ENCODE measurements at regions not wholly inside any gene's neighbourhood (a gene's known extent, or its start where the extent isn't known, plus 50 kb on each side); places are given as distances from the start of the nearest gene placed in this dataset.

DNA sequence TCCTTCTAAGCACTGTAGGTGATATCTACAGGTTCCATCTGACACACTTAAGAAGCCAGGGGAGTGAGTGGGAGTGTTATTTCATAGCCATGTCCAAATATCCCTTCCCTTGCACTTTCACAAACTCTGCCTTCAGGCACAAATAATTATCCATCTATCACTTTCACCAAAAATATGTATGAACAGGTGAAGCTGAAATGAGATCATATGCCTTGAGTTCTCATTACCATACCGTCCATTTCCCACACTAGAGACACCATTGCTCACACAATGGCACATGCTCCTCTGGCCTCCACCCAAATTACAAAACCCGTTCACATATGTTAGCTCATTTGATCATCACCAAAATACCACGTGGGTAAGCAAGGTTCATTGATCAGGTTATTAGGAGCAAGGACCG is 151.9 kb upstream of the BNIP2 start:
- H3K4me1 Mint-ChIP-seq = no peaks in the 10 kb centered on the region
- no peak overlapping the region for H3K27ac Mint-ChIP-seq
- WGBS (ENCODE audit: insufficient coverage) = 100% methylated on average over 1 of the region's 4 CpGs
- CTCF ChIA-PET = no interaction called here
- DNase-seq = no peak
- TF ChIP-seq EZH2 (IDR thresholded peaks at IDR 0.05; ENCODE audit: borderline replicate concordance, insufficient read depth, low read depth, low read length, poor library complexity, severe bottlenecking) = no peak
- TF ChIP-seq CTCF (IDR thresholded peaks at IDR 0.05) = no peak
- no peak for ATAC-seq (ENCODE audit: low read depth)
- no peak overlapping the region for H2AFZ ChIP-seq (ENCODE audit: insufficient read depth, low read depth, low read length, poor library complexity, severe bottlenecking)
- H3K27ac ChIP-seq (ENCODE audit: low read length in 2 of 2) = no peak overlapping the region
- no peaks in the 10 kb centered on the region for H3K36me3 ChIP-seq (replicated peaks in 1 of 2; ENCODE audit: control extremely low read depth in 1 of 2, control insufficient read depth in 1 of 2, extremely low read depth in 1 of 2, insufficient read depth in 2 of 2, low read length in 1 of 2)
- H3K9ac ChIP-seq (ENCODE audit: low read length) = no peak overlapping the region
- H3K4me3 ChIP-seq (ENCODE audit: control extremely low read depth in 1 of 5, extremely low read depth in 1 of 5, insufficient read depth in 1 of 5, low read depth in 2 of 5, low read length in 4 of 5) = no peak overlapping the region
- no peaks in the 10 kb centered on the region for H3K4me1 ChIP-seq (ENCODE audit: control insufficient read depth in 2 of 2, insufficient read depth in 2 of 2, low read length in 2 of 2)
- H3K9me3 ChIP-seq (ENCODE audit: control extremely low read depth in 1 of 3, control insufficient read depth in 2 of 3, insufficient read depth in 1 of 3, low read length in 2 of 3) = no peaks in the 10 kb centered on the region
- H3K4me3 Mint-ChIP-seq = no peak overlapping the region
- POLR2A ChIA-PET = no interaction called here
- no peaks in the 10 kb centered on the region for H3K79me2 ChIP-seq (ENCODE audit: control insufficient read depth, insufficient read depth, low read length)
- peaks cover 38% of the 10 kb centered on the region for H3K27me3 Mint-ChIP-seq
- intact Hi-C loops (cut with micrococcal nuclease) = no loop called here
- H3K4me2 ChIP-seq (replicated peaks; ENCODE audit: low read depth, low read length, poor library complexity, severe bottlenecking) = no peak overlapping the region
- no peaks in the 10 kb centered on the region for H3K9me3 Mint-ChIP-seq (ENCODE audit: insufficient read depth)
- H3K27me3 ChIP-seq (replicated peaks in 1 of 4; ENCODE audit: control extremely low read depth in 1 of 4, control insufficient read depth in 3 of 4, insufficient read depth in 4 of 4, low read length in 3 of 4) = no peaks in the 10 kb centered on the region
- no peaks in the 10 kb centered on the region for H4K20me1 ChIP-seq (ENCODE audit: control insufficient read depth, insufficient read depth, low read length, poor library complexity, severe bottlenecking)

GRCh38 chr15:59839906-59840305 is 150.8 kb upstream of the BNIP2 start:
- no peaks in the 10 kb centered on the region for H4K20me1 ChIP-seq (ENCODE audit: control insufficient read depth, insufficient read depth, low read length, poor library complexity, severe bottlenecking)
- H3K9me3 ChIP-seq (ENCODE audit: control extremely low read depth in 1 of 3, control insufficient read depth in 2 of 3, insufficient read depth in 1 of 3, low read length in 2 of 3) = no peaks in the 10 kb centered on the region
- ChIA-PET CTCF (no interaction called here), POLR2A (no interaction called here)
- 100% methylated on average over 1 of the region's 2 CpGs for WGBS (ENCODE audit: insufficient coverage)
- H3K4me1 ChIP-seq (ENCODE audit: control insufficient read depth in 2 of 2, insufficient read depth in 2 of 2, low read length in 2 of 2) = no peaks in the 10 kb centered on the region
- TF ChIP-seq EZH2 (IDR thresholded peaks at IDR 0.05; ENCODE audit: borderline replicate concordance, insufficient read depth, low read depth, low read length, poor library complexity, severe bottlenecking) (no peak), CTCF (IDR thresholded peaks at IDR 0.05) (no peak)
- no peak for ATAC-seq (ENCODE audit: low read depth)
- Mint-ChIP-seq H3K27me3 (peaks cover 38% of the 10 kb centered on the region), H3K4me3 (no peak overlapping the region), H3K9me3 (ENCODE audit: insufficient read depth) (no peaks in the 10 kb centered on the region), H3K4me1 (no peaks in the 10 kb centered on the region), H3K27ac (no peak overlapping the region)
- no peak overlapping the region for H3K27ac ChIP-seq (ENCODE audit: low read length in 2 of 2)
- H3K36me3 ChIP-seq (replicated peaks in 1 of 2; ENCODE audit: control extremely low read depth in 1 of 2, control insufficient read depth in 1 of 2, extremely low read depth in 1 of 2, insufficient read depth in 2 of 2, low read length in 1 of 2) = no peaks in the 10 kb centered on the region
- no peak overlapping the region for H3K4me3 ChIP-seq (ENCODE audit: control extremely low read depth in 1 of 5, extremely low read depth in 1 of 5, insufficient read depth in 1 of 5, low read depth in 2 of 5, low read length in 4 of 5)
- H3K79me2 ChIP-seq (ENCODE audit: control insufficient read depth, insufficient read depth, low read length) = no peaks in the 10 kb centered on the region
- H3K4me2 ChIP-seq (replicated peaks; ENCODE audit: low read depth, low read length, poor library complexity, severe bottlenecking) = no peak overlapping the region
- intact Hi-C loops (cut with micrococcal nuclease) = no loop called here
- no peak overlapping the region for H3K9ac ChIP-seq (ENCODE audit: low read length)
- DNase-seq = no peak
- H3K27me3 ChIP-seq (replicated peaks in 1 of 4; ENCODE audit: control extremely low read depth in 1 of 4, control insufficient read depth in 3 of 4, insufficient read depth in 4 of 4, low read length in 3 of 4) = no peaks in the 10 kb centered on the region
- no peak overlapping the region for H2AFZ ChIP-seq (ENCODE audit: insufficient read depth, low read depth, low read length, poor library complexity, severe bottlenecking)
